ENCODE measurements at regions not wholly inside any gene's neighbourhood (a gene's known extent, or its start where the extent isn't known, plus 50 kb on each side); places are given as distances from the start of the nearest gene placed in this dataset.

- TF ChIP-seq SP1 (IDR thresholded peaks at IDR 0.05) (no peak), ARNT (IDR thresholded peaks at IDR 0.05) (no peak), NFRKB (IDR thresholded peaks at IDR 0.05) (no peak), FOXK2 (IDR thresholded peaks at IDR 0.05) (no peak), PKNOX1 (IDR thresholded peaks at IDR 0.05) (no peak), TARDBP (IDR thresholded peaks at IDR 0.05) (no peak), ZNF384 (IDR thresholded peaks at IDR 0.05) (no peak)
Observed at GRCh38 chr3:132261506-132261905, 55.7 kb upstream of the ACP3 start.
